Stimulated activated memory B cell treated with anti-CD40 and anti-IgM and Interleukin-4, amounts not matched to agents 10 μg/mL and 1 μg/mL and 100 μg/mL, for 72 hours (primary cell): ENCODE measurements at regions not wholly inside any gene's neighbourhood (a gene's known extent, or its start where the extent isn't known, plus 50 kb on each side); places are given as distances from the start of the nearest gene placed in this dataset.

ENCODE experiments used
- ATAC-seq: fragments of 150-1000 bp; cut with Tn5 transposase; 2 replicates; pipeline ENCODE4 v1.10.0; 2021
- H3K27ac Mint-ChIP-seq: one replicate; pipeline ENCODE4 v1.8.0; 2022; ENCODE audit warnings: mild to moderate bottlenecking, mixed read lengths
- H3K27me3 Mint-ChIP-seq: one replicate; pipeline ENCODE4 v1.8.0; 2022; ENCODE audit warnings: mixed read lengths
- H3K36me3 Mint-ChIP-seq: one replicate; pipeline ENCODE4 v1.8.0; 2022; ENCODE audit warnings: mixed read lengths
- H3K4me1 Mint-ChIP-seq: one replicate; pipeline ENCODE4 v1.8.0; 2022; ENCODE audit warnings: mixed read lengths
- H3K4me3 Mint-ChIP-seq: one replicate; pipeline ENCODE4 v1.8.0; 2022; ENCODE audit warnings: mild to moderate bottlenecking, moderate library complexity, mixed read lengths
- H3K9me3 Mint-ChIP-seq: one replicate; pipeline ENCODE4 v1.8.0; 2022; ENCODE audit warnings: mixed read lengths

- no peak for ATAC-seq
- H3K4me3 Mint-ChIP-seq: no peak overlapping the region
Measured at GRCh38 chr2:180655842-180656454, 324.5 kb upstream of the UBE2E3 start.

GRCh38 chr2:180655393-180655792, 325.0 kb upstream of the UBE2E3 start:
- Mint-ChIP-seq H3K9me3 (no peaks in the 10 kb centered on the region), H3K27ac (no peak overlapping the region), H3K4me1 (no peaks in the 10 kb centered on the region), H3K36me3 (no peaks in the 10 kb centered on the region), H3K27me3 (peaks cover 11% of the 10 kb centered on the region), H3K4me3 (no peak overlapping the region)
- no peak for ATAC-seq

More at GRCh38 chr2:180655842-180656454, 324.5 kb upstream of the UBE2E3 start:
- H3K9me3 Mint-ChIP-seq: no peaks in the 10 kb centered on the region
- peaks cover 11% of the 10 kb centered on the region for H3K27me3 Mint-ChIP-seq
- no peaks in the 10 kb centered on the region for H3K4me1 Mint-ChIP-seq
- no peak overlapping the region for H3K27ac Mint-ChIP-seq
- H3K36me3 Mint-ChIP-seq: no peaks in the 10 kb centered on the region

- no peaks in the 10 kb centered on the region for H3K27me3 Mint-ChIP-seq
- H3K9me3 Mint-ChIP-seq: no peaks in the 10 kb centered on the region
- no peak overlapping the region for H3K4me3 Mint-ChIP-seq
- no peak for ATAC-seq
- no peak overlapping the region for H3K27ac Mint-ChIP-seq
- H3K36me3 Mint-ChIP-seq: no peaks in the 10 kb centered on the region
- no peaks in the 10 kb centered on the region for H3K4me1 Mint-ChIP-seq
Measured at GRCh38 chr2:180653481-180653880, 326.9 kb upstream of the UBE2E3 start.

GRCh38 chr2:180652794-180653193, 327.6 kb upstream of the UBE2E3 start:
- H3K9me3 Mint-ChIP-seq: no peaks in the 10 kb centered on the region
- H3K27me3 Mint-ChIP-seq: no peaks in the 10 kb centered on the region
- H3K4me1 Mint-ChIP-seq: no peaks in the 10 kb centered on the region
- no peaks in the 10 kb centered on the region for H3K36me3 Mint-ChIP-seq
- ATAC-seq: no peak
- no peak overlapping the region for H3K4me3 Mint-ChIP-seq
- H3K27ac Mint-ChIP-seq: no peak overlapping the region

- no peak overlapping the region for H3K4me3 Mint-ChIP-seq
- no peaks in the 10 kb centered on the region for H3K4me1 Mint-ChIP-seq
- no peaks in the 10 kb centered on the region for H3K36me3 Mint-ChIP-seq
- no peaks in the 10 kb centered on the region for H3K27me3 Mint-ChIP-seq
- no peaks in the 10 kb centered on the region for H3K9me3 Mint-ChIP-seq
- ATAC-seq: no peak
- H3K27ac Mint-ChIP-seq: no peak overlapping the region
Measured at GRCh38 chr2:180651596-180651995, 328.8 kb upstream of the UBE2E3 start.

- Mint-ChIP-seq H3K4me3 (no peak overlapping the region), H3K36me3 (no peaks in the 10 kb centered on the region), H3K27me3 (no peaks in the 10 kb centered on the region), H3K27ac (no peak overlapping the region), H3K4me1 (no peaks in the 10 kb centered on the region), H3K9me3 (no peaks in the 10 kb centered on the region)
- ATAC-seq: no peak
Measured at GRCh38 chr2:180647621-180648020, 332.8 kb upstream of the UBE2E3 start.

GRCh38 chr2:180647221-180647620, 333.2 kb upstream of the UBE2E3 start:
- H3K4me3 Mint-ChIP-seq: no peak overlapping the region
- H3K4me1 Mint-ChIP-seq: no peaks in the 10 kb centered on the region
- no peaks in the 10 kb centered on the region for H3K9me3 Mint-ChIP-seq
- no peak overlapping the region for H3K27ac Mint-ChIP-seq
- no peaks in the 10 kb centered on the region for H3K27me3 Mint-ChIP-seq
- ATAC-seq: no peak
- H3K36me3 Mint-ChIP-seq: no peaks in the 10 kb centered on the region

GRCh38 chr2:180646756-180647155, 333.6 kb upstream of the UBE2E3 start:
- no peaks in the 10 kb centered on the region for H3K4me1 Mint-ChIP-seq
- no peaks in the 10 kb centered on the region for H3K27me3 Mint-ChIP-seq
- no peak overlapping the region for H3K27ac Mint-ChIP-seq
- no peak for ATAC-seq
- no peaks in the 10 kb centered on the region for H3K36me3 Mint-ChIP-seq
- no peaks in the 10 kb centered on the region for H3K9me3 Mint-ChIP-seq
- H3K4me3 Mint-ChIP-seq: no peak overlapping the region

- Mint-ChIP-seq H3K36me3 (no peaks in the 10 kb centered on the region), H3K27ac (no peak overlapping the region), H3K4me1 (no peaks in the 10 kb centered on the region), H3K9me3 (peaks cover under 1% of the 10 kb centered on the region), H3K27me3 (peaks cover under 1% of the 10 kb centered on the region), H3K4me3 (no peak overlapping the region)
- ATAC-seq: no peak
Measured at GRCh38 chr2:180644709-180645108, 335.7 kb upstream of the UBE2E3 start.

GRCh38 chr2:180630756-180631155, 349.6 kb upstream of the UBE2E3 start:
- Mint-ChIP-seq H3K4me1 (no peaks in the 10 kb centered on the region), H3K27ac (no peak overlapping the region), H3K9me3 (no peaks in the 10 kb centered on the region), H3K27me3 (no peaks in the 10 kb centered on the region), H3K4me3 (no peak overlapping the region), H3K36me3 (no peaks in the 10 kb centered on the region)
- ATAC-seq: no peak

- H3K27me3 Mint-ChIP-seq: no peaks in the 10 kb centered on the region
- H3K4me1 Mint-ChIP-seq: no peaks in the 10 kb centered on the region
- H3K4me3 Mint-ChIP-seq: no peak overlapping the region
- no peak overlapping the region for H3K27ac Mint-ChIP-seq
- H3K9me3 Mint-ChIP-seq: no peaks in the 10 kb centered on the region
- no peaks in the 10 kb centered on the region for H3K36me3 Mint-ChIP-seq
- ATAC-seq: no peak
Measured at GRCh38 chr2:180625006-180625844, 355.2 kb upstream of the UBE2E3 start.

- no peaks in the 10 kb centered on the region for H3K9me3 Mint-ChIP-seq
- H3K27me3 Mint-ChIP-seq: peaks cover 8% of the 10 kb centered on the region
- no peak overlapping the region for H3K4me3 Mint-ChIP-seq
- H3K36me3 Mint-ChIP-seq: no peaks in the 10 kb centered on the region
- H3K27ac Mint-ChIP-seq: no peak overlapping the region
- H3K4me1 Mint-ChIP-seq: no peaks in the 10 kb centered on the region
- no peak for ATAC-seq
Measured at GRCh38 chr2:180621941-180622918, 358.2 kb upstream of the UBE2E3 start.

GRCh38 chr2:180621366-180621765, 359.0 kb upstream of the UBE2E3 start:
- no peaks in the 10 kb centered on the region for H3K9me3 Mint-ChIP-seq
- peaks cover 17% of the 10 kb centered on the region for H3K27me3 Mint-ChIP-seq
- no peak for ATAC-seq
- H3K36me3 Mint-ChIP-seq: no peaks in the 10 kb centered on the region
- H3K4me3 Mint-ChIP-seq: no peak overlapping the region
- no peak overlapping the region for H3K27ac Mint-ChIP-seq
- H3K4me1 Mint-ChIP-seq: no peaks in the 10 kb centered on the region

GRCh38 chr2:180618570-180618969, 361.8 kb upstream of the UBE2E3 start:
- Mint-ChIP-seq H3K9me3 (no peaks in the 10 kb centered on the region), H3K36me3 (no peaks in the 10 kb centered on the region)
- ATAC-seq: no peak

GRCh38 chr2:180614776-180615175, 365.6 kb upstream of the UBE2E3 start:
- Mint-ChIP-seq H3K4me1 (no peaks in the 10 kb centered on the region), H3K4me3 (no peak overlapping the region), H3K9me3 (no peaks in the 10 kb centered on the region), H3K27ac (no peak overlapping the region), H3K36me3 (no peaks in the 10 kb centered on the region), H3K27me3 (peaks cover 20% of the 10 kb centered on the region)
- no peak for ATAC-seq

More at GRCh38 chr2:180618570-180618969, 361.8 kb upstream of the UBE2E3 start:
- Mint-ChIP-seq H3K4me3 (no peak overlapping the region), H3K4me1 (no peaks in the 10 kb centered on the region), H3K27me3 (peaks cover 20% of the 10 kb centered on the region), H3K27ac (no peak overlapping the region)
